DOHH2 (cell line): ENCODE measurements at regions not wholly inside any gene's neighbourhood (a gene's known extent, or its start where the extent isn't known, plus 50 kb on each side); places are given as distances from the start of the nearest gene placed in this dataset.

Experiments used
- CTCF ChIP-seq: fragments of 200-600 bp; sonication (generic); IDR thresholded peaks from one replicate; pipeline ENCODE4 v1.5.1; 2014; ENCODE audit warnings: antibody characterized with exemption, mild to moderate bottlenecking, low read depth, low read length; ENCODE audit not compliant: poor library complexity, severe bottlenecking
- EZH2phosphoT487 ChIP-seq: fragments of 200-600 bp; sonication (generic); IDR thresholded peaks from 2 replicates; pipeline ENCODE4 v1.6.1; 2017; ENCODE audit warnings: borderline replicate concordance, mild to moderate bottlenecking, antibody characterized with exemption, low read length, moderate library complexity, mixed read lengths

- TF ChIP-seq CTCF: no peak
- TF ChIP-seq EZH2phosphoT487: no peak
Measured at GRCh38 chr7:130912862-130913638, 179.0 kb upstream of the KLF14 start.
